HepG2 (cell line): ENCODE measurements at regions not wholly inside any gene's neighbourhood (a gene's known extent, or its start where the extent isn't known, plus 50 kb on each side); places are given as distances from the start of the nearest gene placed in this dataset.

ENCODE experiments used
- ATAC-seq: fragments of 200-7000 bp; cut with Tn5 transposase; 3 replicates; pipeline ENCODE4 v1.9.1; 2020; ENCODE audit warnings: mild to moderate bottlenecking, moderate library complexity
- BruUV-seq: library from RNA; stranded (reverse); fragments of 400-500 nt; replicated peaks from 2 replicates; lab custom pipeline; 2021; lab: Mats Ljungman, UMichigan
- CTCF ChIA-PET: fragments of 300-600 bp; formaldehyde crosslinking; extraction: SDS; loops from one replicate; lab custom pipeline; 2021; ENCODE audit warnings: low total read pairs, inconsistent platforms, low intra/inter-chr PET ratio; lab: Yijun Ruan, JAX
- POLR2A ChIA-PET: fragments of 350-600 bp; sonication (Branson Sonifier 250); formaldehyde crosslinking; loops from one replicate; lab custom pipeline; 2020; ENCODE audit warnings: antibody characterized with exemption, inconsistent platforms; lab: Yijun Ruan, JAX
- DNase-seq: peaks from one replicate; pipeline ENCODE4 v3.0.0-alpha.2; 2015; ENCODE audit warnings: low spot score
- FAIRE-seq: peaks from 3 replicates; lab custom pipeline; 2011; peaks lifted over from hg19 to GRCh38; lab: Jason Lieb, UNC
- H2AFZ ChIP-seq: one replicate; pipeline ENCODE4 v1.6.1; 2011; ENCODE audit warnings: low read length, inconsistent platforms
- H3K27ac ChIP-seq: fragments of 300-600 bp; 3 replicates; pipeline ENCODE4 v1.8.0; 2011; ENCODE audit warnings: mixed run types, mild to moderate bottlenecking, mixed read lengths, low read length, inconsistent platforms; ENCODE audit not compliant: insufficient read depth; ENCODE audit errors: extremely low read length
- H3K27me3 ChIP-seq, 2 experiments: fragments of 200-600 bp in 1 of 2; 2 replicates in 1 of 2; 3 replicates in 1 of 2; pipeline versions ENCODE4 v1.6.0 to v1.8.0; 2011; ENCODE audit warnings: low read length in 2 of 2, mild to moderate bottlenecking in 2 of 2, moderate library complexity in 2 of 2, inconsistent platforms in 1 of 2; ENCODE audit not compliant: insufficient read depth in 2 of 2, control insufficient read depth in 1 of 2
- H3K36me3 ChIP-seq, 2 experiments: fragments of 200-600 bp in 1 of 2; replicated peaks in 1 of 2; 2 replicates in 1 of 2; 3 replicates in 1 of 2; pipeline versions ENCODE4 v1.5.1 to v1.8.0; 2011; ENCODE audit warnings: low read length in 2 of 2, inconsistent platforms in 1 of 2; ENCODE audit not compliant: insufficient read depth in 2 of 2, control insufficient read depth in 1 of 2
- H3K4me1 ChIP-seq: 2 replicates; pipeline ENCODE4 v1.5.1; 2012; ENCODE audit warnings: low read length, inconsistent platforms; ENCODE audit not compliant: insufficient read depth
- H3K4me2 ChIP-seq: 2 replicates; pipeline ENCODE4 v1.6.0; 2011; ENCODE audit warnings: low read depth, low read length, inconsistent platforms
- H3K4me3 ChIP-seq, 3 experiments: fragments of 200-600 bp in 1 of 3; sonication (generic), shearing (Covaris generic) in 1 of 3; replicated peaks in 1 of 3; 2 replicates each; pipeline ENCODE4 v1.5.1; 2011 to 2016; ENCODE audit warnings: low read length in 3 of 3, inconsistent platforms in 2 of 3, low read depth in 2 of 3, mild to moderate bottlenecking in 2 of 3, control low read depth in 1 of 3, mixed read lengths in 1 of 3; ENCODE audit not compliant: insufficient read depth in 1 of 3
- H3K79me2 ChIP-seq: one replicate; pipeline ENCODE4 v1.6.1; 2011; ENCODE audit warnings: low read length, inconsistent platforms; ENCODE audit not compliant: insufficient read depth
- H3K9ac ChIP-seq: 2 replicates; pipeline ENCODE4 v1.6.0; 2011; ENCODE audit warnings: mild to moderate bottlenecking, low read depth, low read length, inconsistent platforms; ENCODE audit not compliant: insufficient read depth
- H3K9me3 ChIP-seq: 2 replicates; pipeline ENCODE4 v1.5.1; 2012; ENCODE audit warnings: mild to moderate bottlenecking, low read length
- H4K20me1 ChIP-seq: 2 replicates; pipeline ENCODE4 v1.6.0; 2011; ENCODE audit warnings: inconsistent platforms, mild to moderate bottlenecking, low read length, moderate library complexity; ENCODE audit not compliant: insufficient read depth
- ELK4 ChIP-seq: sonication (generic); formaldehyde crosslinking; IDR thresholded peaks from 2 replicates; pipeline ENCODE4 v1.9.0; 2021; ENCODE audit warnings: missing genetic modification reagents, borderline replicate concordance
- HMG20B ChIP-seq: conservative IDR thresholded peaks from 2 replicates; pipeline ENCODE4 v1.6.1; 2016; ENCODE audit warnings: missing genetic modification reagents, missing compliant biosample characterization
- MAF1 ChIP-seq: sonication (generic); formaldehyde crosslinking; IDR thresholded peaks from 2 replicates; pipeline ENCODE4 v1.5.0; 2020; ENCODE audit warnings: missing genetic modification reagents, borderline replicate concordance
- PREB ChIP-seq: sonication (generic); formaldehyde crosslinking; IDR thresholded peaks from 2 replicates; pipeline ENCODE4 v1.4.0; 2020; ENCODE audit warnings: missing genetic modification reagents
- TRIM22 ChIP-seq: fragments of 450-650 bp; IDR thresholded peaks from 2 replicates; pipeline ENCODE4 v1.6.1; 2017
- ZBTB10 ChIP-seq: sonication (generic); formaldehyde crosslinking; IDR thresholded peaks from 2 replicates; pipeline ENCODE4 v1.4.0; 2020; ENCODE audit warnings: missing genetic modification reagents, borderline replicate concordance
- ZNF367 ChIP-seq: sonication (generic); formaldehyde crosslinking; IDR thresholded peaks from 2 replicates; pipeline ENCODE4 v1.4.0; 2020; ENCODE audit warnings: missing genetic modification reagents, borderline replicate concordance
- ZNF382 ChIP-seq: sonication (generic); formaldehyde crosslinking; IDR thresholded peaks from 2 replicates; pipeline ENCODE4 v1.5.0; 2020; ENCODE audit warnings: missing genetic modification reagents, mild to moderate bottlenecking, borderline replicate concordance
- ZNF530 ChIP-seq: sonication (generic); formaldehyde crosslinking; IDR thresholded peaks from 2 replicates; pipeline ENCODE4 v1.5.0; 2020; ENCODE audit warnings: low read depth, mild to moderate bottlenecking, missing genetic modification reagents
- ZNF550 ChIP-seq: sonication (generic); formaldehyde crosslinking; IDR thresholded peaks from 2 replicates; pipeline ENCODE4 v1.4.0; 2020; ENCODE audit warnings: mild to moderate bottlenecking, missing genetic modification reagents, borderline replicate concordance
- ZNF772 ChIP-seq: sonication (generic); formaldehyde crosslinking; IDR thresholded peaks from 2 replicates; pipeline ENCODE4 v1.5.0; 2020; ENCODE audit warnings: mild to moderate bottlenecking, missing genetic modification reagents
- ZSCAN31 ChIP-seq: sonication (generic); formaldehyde crosslinking; IDR thresholded peaks from 2 replicates; pipeline ENCODE4 v1.5.0; 2020; ENCODE audit warnings: low read depth, mild to moderate bottlenecking, missing genetic modification reagents
- ZZZ3 ChIP-seq: sonication (generic); formaldehyde crosslinking; IDR thresholded peaks from 2 replicates; pipeline ENCODE4 v1.4.0; 2020; ENCODE audit warnings: missing genetic modification reagents, mild to moderate bottlenecking, borderline replicate concordance
- WGBS: methylation state at CpG from one replicate; pipeline ENCODE4 v1.1.6; 2017; ENCODE audit warnings: low lambda C conversion rate; 5-methylcytosine and 5-hydroxymethylcytosine counted together
- in situ Hi-C: cut with HindIII; loops from 2 replicates; pipeline ENCODE4 v1.10.0; 2017; ENCODE audit warnings: low pct_unique_long_range_greater_than_20kb; ENCODE audit not compliant: extremely low pct_ligation_motif_present
- intact Hi-C: fragments of 100-400 bp; cut with micrococcal nuclease; formaldehyde crosslinking; loops from one replicate; pipeline ENCODE4 v1.10.0; 2022; ENCODE audit not compliant: unreplicated experiment

GRCh38 chr7:106773228-106773627 is 91.9 kb upstream of the PIK3CG start:
- intact Hi-C loops, result no loop called here
- WGBS, result 5% methylated on average over 1 of the region's 1 CpG
- no peak overlapping the region for H3K27ac ChIP-seq
- no peak overlapping the region for H3K9ac ChIP-seq
- no peak for FAIRE-seq
- H3K27me3 ChIP-seq, result no peaks in the 10 kb centered on the region
- ATAC-seq, result no peak
- no peak overlapping the region for H3K4me3 ChIP-seq
- no peaks in the 10 kb centered on the region for H3K36me3 ChIP-seq
- no peak for DNase-seq
- H3K4me1 ChIP-seq, result no peaks in the 10 kb centered on the region
- no peak for TF ChIP-seq HMG20B (CRISPR knock-in tag)
- H3K4me2 ChIP-seq, result no peak overlapping the region
- H4K20me1 ChIP-seq, result no peaks in the 10 kb centered on the region
- ChIA-PET CTCF (no interaction called here), POLR2A (no interaction called here)
- no peaks in the 10 kb centered on the region for H3K79me2 ChIP-seq
- no peaks in the 10 kb centered on the region for H3K9me3 ChIP-seq
- H2AFZ ChIP-seq, result no peak overlapping the region
- BruUV-seq, result no TSS peak
- in situ Hi-C loops, result no loop called here

- Histone ChIP-seq H3K27ac (no peak overlapping the region), H3K9ac (no peak overlapping the region), H3K4me3 (no peak overlapping the region), H3K4me1 (no peaks in the 10 kb centered on the region), H2AFZ (no peak overlapping the region), H3K9me3 (no peaks in the 10 kb centered on the region), H3K4me2 (no peak overlapping the region), H3K79me2 (no peaks in the 10 kb centered on the region), H3K27me3 (no peaks in the 10 kb centered on the region), H4K20me1 (no peaks in the 10 kb centered on the region), H3K36me3 (no peaks in the 10 kb centered on the region)
- in situ Hi-C loops, result no loop called here
- ChIA-PET POLR2A (no interaction called here), CTCF (no interaction called here)
- DNase-seq (no peak), FAIRE-seq (no peak), ATAC-seq (no peak)
- intact Hi-C loops, result no loop called here
- WGBS, result 42% methylated on average over 2 of the region's 2 CpGs
- TF ChIP-seq ZNF382 (no peak), TRIM22 (no peak), ZNF367 (CRISPR knock-in tag) (no peak), ZBTB10 (CRISPR knock-in tag) (no peak), ZNF530 (CRISPR knock-in tag) (no peak), ZNF772 (no peak), ELK4 (CRISPR knock-in tag) (no peak), PREB (no peak), ZSCAN31 (CRISPR knock-in tag) (no peak), MAF1 (no peak), ZNF550 (CRISPR knock-in tag) (no peak), ZZZ3 (CRISPR knock-in tag) (no peak)
- BruUV-seq, result no TSS peak
Measured at GRCh38 chr7:106773721-106774120, 91.4 kb upstream of the PIK3CG start.
